MM.1S (cell line): ENCODE measurements at regions not wholly inside any gene's neighbourhood (a gene's known extent, or its start where the extent isn't known, plus 50 kb on each side); places are given as distances from the start of the nearest gene placed in this dataset.

ENCODE experiments used
- CTCF ChIP-seq: fragments of 300-600 bp; sonication (generic); IDR thresholded peaks from 2 replicates; pipeline ENCODE4 v1.5.1; 2016; ENCODE audit warnings: antibody characterized with exemption, low read length, mixed read lengths
- EZH2 ChIP-seq: fragments of 300-600 bp; sonication (generic); optimal IDR thresholded peaks from 2 replicates; pipeline ENCODE3; 2017; ENCODE audit warnings: low read depth, mild to moderate bottlenecking, antibody characterized with exemption, low read length, mixed read lengths
- EZH2phosphoT487 ChIP-seq: fragments of 300-600 bp; sonication (generic); IDR thresholded peaks from 2 replicates; pipeline ENCODE4 v1.6.1; 2018; ENCODE audit warnings: antibody characterized with exemption, low read length

- TF ChIP-seq EZH2phosphoT487 (no peak), EZH2 (no peak), CTCF (no peak)
These were observed 168.3 kb downstream of the AREG start for GRCh38 chr4:74613266-74613665.
